GM18499 (cell line): ENCODE measurements at regions not wholly inside any gene's neighbourhood (a gene's known extent, or its start where the extent isn't known, plus 50 kb on each side); places are given as distances from the start of the nearest gene placed in this dataset.
"Not testable (repeated sequence)": the region's sequence is repeated elsewhere in the genome, so short reads cannot be mapped to it uniquely, and the experiment has no call there.

Experiments used
- ATAC-seq: cut with Tn5 transposase; IDR thresholded peaks from one replicate; pipeline ENCODE4 v1.9.1; 2021; ENCODE audit warnings: moderate number of reproducible peaks; ENCODE audit not compliant: insufficient read depth, unreplicated experiment

- ATAC-seq, result no peak
Observed at GRCh38 chr13:90719461-90719860, 628.0 kb upstream of the MIR17HG start.

DNA sequence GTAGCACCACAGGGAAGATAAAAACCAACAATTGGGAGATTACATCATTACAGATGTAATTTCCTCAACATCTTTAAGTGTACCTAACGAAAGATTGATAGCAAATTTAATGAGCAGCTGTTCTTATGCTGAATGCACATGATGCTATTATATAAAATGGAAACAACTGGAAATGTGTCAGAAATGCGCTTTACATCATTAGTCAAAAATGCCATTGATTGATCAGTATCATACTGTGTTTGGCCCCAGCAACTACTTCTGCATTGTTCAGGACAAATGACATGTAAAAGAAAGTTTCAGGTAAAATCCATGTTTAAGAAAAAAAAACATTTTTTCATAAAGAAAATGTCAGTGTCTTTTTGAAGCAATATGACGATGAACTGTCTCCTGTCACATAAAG, 625.5 kb upstream of the MIR17HG start:
- no peak for ATAC-seq

- ATAC-seq, result no peak
Observed at GRCh38 chr13:90723381-90723780, 624.1 kb upstream of the MIR17HG start.

DNA sequence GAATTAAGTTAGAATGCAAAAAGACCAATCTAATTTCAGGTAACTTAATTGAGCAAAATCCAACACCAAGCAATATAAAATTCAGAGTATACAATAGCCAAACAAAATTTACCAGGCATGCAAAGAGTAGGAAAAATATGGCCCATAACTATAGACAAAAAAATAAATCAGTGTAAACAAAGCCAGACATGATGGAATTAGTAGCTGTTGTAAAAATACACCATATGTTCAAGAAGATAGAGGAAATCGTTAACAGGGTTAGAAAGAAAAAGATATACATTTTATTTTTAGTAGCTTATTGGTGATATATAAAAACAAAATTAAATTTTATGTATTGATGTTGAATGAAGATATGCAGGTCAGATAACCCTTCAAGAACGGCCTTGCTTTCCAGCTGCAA, 621.1 kb upstream of the MIR17HG start:
- ATAC-seq, result no peak

- no peak for ATAC-seq
Observed at GRCh38 chr13:90732049-90732448, 615.4 kb upstream of the MIR17HG start.

GRCh38 chr13:90734497-90734896, 613.0 kb upstream of the MIR17HG start:
- not testable (repeated sequence) for ATAC-seq

DNA sequence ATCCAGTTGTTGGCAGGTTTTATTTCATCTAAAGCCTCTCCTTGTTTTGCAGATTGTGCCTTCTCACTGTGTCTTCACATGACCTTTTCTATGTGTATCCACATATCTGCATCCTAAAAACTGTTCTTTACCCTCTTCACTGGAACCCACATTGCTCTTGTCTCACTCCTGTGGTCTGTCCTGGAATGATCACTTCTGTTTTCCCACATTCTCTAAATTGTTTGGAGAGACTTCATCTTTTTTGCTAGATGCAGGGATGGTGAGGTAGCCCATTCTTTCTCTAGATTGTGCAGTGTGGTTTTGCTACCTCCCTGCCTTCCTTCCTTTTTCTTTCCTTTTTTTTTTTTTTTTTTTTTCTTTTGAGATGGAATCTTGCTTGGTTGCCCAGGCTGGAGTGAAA, 608.6 kb upstream of the MIR17HG start:
- no peak for ATAC-seq

DNA sequence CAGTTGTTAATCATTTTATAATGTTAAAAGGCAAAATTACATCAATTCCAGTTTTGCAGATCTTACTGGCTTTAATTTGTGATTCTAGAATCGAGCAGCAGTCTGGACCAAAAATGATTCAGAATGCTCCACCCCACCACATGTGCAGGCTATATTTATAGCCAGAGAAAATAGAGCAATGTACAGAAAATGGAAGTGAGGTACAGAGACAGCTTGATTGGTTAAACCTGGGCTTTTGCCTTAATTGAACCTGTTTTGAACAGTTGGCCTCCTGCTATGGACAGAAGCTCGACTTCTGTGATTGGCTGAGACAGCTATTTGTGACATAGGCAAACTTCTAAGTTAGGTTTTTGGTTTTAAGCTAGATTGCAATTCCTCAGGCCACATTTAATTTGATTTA, 607.4 kb upstream of the MIR17HG start:
- ATAC-seq, result no peak

- no peak for ATAC-seq
Observed at GRCh38 chr13:90742381-90742780, 605.1 kb upstream of the MIR17HG start.

GRCh38 chr13:90746230-90746629, 601.3 kb upstream of the MIR17HG start:
- ATAC-seq, result no peak

- ATAC-seq, result no peak
Observed at GRCh38 chr13:90750021-90750420, 597.5 kb upstream of the MIR17HG start.

DNA sequence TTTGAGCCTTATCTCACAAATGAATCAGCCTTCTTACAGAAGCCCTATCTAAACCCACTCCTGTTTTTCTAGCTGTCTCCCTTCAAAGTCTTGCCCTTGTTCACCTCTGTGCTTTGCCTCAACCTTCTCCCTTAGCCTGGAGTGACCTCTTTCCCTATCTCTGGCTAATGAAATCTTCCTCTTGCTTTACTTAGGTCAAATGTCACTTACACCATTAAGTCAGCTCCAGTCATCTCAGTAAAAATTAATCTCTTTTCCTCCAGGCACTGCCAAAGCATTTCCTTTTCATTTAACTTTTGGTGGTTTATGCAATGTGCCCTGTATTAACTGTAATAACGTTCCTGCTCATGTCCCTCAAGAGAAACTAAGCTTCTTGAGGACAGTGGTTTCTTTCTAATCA, 596.5 kb upstream of the MIR17HG start:
- no peak for ATAC-seq

- ATAC-seq, result no peak
Observed at GRCh38 chr13:90752070-90752469, 595.4 kb upstream of the MIR17HG start.

GRCh38 chr13:90757127-90757680, 590.3 kb upstream of the MIR17HG start:
- no peak for ATAC-seq

DNA sequence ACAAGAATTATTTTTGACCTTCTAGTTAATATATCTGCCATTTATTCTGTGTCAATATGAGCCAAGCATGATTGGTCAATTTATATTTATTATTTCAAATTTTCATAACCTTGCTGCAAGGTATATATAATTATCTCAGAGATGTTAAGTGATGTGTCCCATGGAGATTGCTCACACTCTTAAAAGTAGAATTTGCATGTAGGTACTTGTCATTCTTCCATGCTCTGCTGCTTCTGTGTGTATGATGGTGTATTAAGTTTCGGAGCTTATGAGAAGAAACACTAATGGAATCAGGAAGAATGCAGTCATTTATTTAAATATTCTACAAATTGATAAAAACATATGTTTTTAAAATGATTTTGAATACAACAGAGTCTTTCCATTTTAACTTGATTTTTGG, 586.8 kb upstream of the MIR17HG start:
- no peak for ATAC-seq

DNA sequence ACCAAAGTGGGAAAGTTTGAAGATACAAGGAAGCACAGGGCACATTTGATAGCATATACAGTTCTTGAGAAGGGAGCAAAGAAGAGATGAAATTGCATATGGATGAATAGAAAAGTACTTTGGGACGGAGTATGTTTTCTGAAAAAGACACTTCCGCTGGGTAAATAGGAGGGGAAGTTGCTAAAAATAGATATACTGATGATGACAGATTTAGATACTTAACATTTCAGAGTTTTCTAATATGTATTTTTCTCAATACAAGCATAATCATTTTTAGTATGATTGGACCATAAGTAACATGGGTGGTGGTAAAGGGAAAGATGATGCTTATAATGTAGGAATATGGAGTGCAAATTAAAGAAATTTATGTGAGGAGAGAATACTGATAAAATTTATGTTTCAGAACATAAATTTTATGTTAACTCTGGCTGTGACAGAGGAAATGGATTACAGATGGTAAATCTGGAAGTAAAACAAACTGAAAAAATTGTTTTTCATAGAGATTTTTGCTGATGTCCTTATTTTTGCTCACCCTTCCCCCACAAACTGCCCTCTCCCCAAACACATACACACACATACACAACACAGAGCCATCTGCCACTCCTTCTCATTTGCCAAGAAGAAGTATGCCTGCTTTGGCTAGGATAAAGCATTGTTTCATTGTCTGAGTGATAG, 583.9 kb upstream of the MIR17HG start:
- ATAC-seq, result no peak

GRCh38 chr13:90766386-90766902, 581.0 kb upstream of the MIR17HG start:
- ATAC-seq, result no peak

GRCh38 chr13:90768116-90768515, 579.4 kb upstream of the MIR17HG start:
- ATAC-seq, result no peak

DNA sequence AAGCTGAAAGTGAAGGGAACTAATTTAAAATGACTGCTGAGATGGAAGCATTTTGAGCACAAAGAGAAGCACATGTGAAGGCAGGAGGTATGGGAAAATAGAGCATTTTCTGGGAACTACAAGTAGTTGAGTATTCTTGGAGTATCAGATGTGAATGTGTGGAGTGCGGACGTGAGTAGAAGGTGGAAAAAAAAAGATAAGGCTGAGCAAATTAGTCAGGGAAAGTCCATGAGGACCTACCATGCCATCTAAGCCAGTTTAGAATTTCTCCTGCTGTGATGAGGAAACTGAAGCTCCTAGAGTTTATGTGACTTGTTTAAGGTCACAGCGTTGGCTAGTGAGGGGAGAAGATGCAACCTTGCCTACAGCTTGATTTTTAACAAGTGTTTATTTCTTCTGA, 578.1 kb upstream of the MIR17HG start:
- ATAC-seq, result no peak

DNA sequence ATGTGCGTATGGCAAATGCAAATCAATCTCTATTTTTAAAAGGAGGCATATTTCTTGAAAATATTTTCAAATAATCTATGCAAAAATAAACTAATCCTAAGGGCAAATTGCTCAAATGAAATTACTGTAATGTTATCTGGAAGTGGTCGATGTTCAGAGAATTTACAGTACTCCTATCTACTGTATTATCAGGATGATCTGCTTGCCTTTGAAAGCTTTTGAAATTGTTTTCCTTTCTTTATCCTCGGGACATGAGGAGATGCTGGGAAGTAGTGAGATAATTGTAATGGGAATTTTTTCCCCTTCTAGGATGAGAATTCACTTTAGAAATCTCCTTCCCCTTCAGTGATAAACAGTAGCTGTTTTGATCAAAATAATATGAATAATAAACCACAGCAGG, 577.2 kb upstream of the MIR17HG start:
- ATAC-seq, result no peak

DNA sequence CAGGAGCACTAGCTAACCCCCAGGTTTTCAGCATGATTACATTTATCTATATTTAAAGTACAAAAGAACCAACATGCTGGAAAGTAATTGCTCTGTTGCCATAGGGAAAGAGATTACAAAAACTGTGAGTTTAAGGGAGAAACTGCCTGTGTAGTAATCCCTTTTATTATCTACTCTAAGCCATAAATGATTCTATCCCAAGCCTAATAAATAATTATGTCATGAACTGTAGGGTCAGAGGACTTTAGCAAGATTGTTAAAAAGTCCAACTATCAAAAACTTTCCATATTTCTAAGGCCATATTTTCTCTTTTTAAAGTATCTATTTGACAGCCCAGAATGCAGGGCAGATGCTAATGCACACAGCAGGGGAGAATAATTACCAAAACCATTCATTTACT, 573.8 kb upstream of the MIR17HG start:
- no peak for ATAC-seq

- ATAC-seq, result no peak
Observed at GRCh38 chr13:90776051-90776748, 571.3 kb upstream of the MIR17HG start.
